GM12891 (cell line): ENCODE measurements at regions not wholly inside any gene's neighbourhood (a gene's known extent, or its start where the extent isn't known, plus 50 kb on each side); places are given as distances from the start of the nearest gene placed in this dataset.

Source experiments
- DNase-seq: peaks from one replicate; pipeline ENCODE4 v3.0.0; 2011; ENCODE audit warnings: low spot score; ENCODE audit not compliant: insufficient read length
- FAIRE-seq: peaks from 2 replicates; lab custom pipeline; 2011; peaks lifted over from hg19 to GRCh38; lab: Jason Lieb, UNC
- PAX5 ChIP-seq: IDR thresholded peaks from 2 replicates; pipeline ENCODE4 v1.6.1; 2011; ENCODE audit warnings: low read length, moderate library complexity, mild to moderate bottlenecking; ENCODE audit not compliant: insufficient read depth, severe bottlenecking
- POLR2A ChIP-seq: IDR thresholded peaks from 2 replicates; pipeline ENCODE4 v1.6.1; 2011; ENCODE audit warnings: low read depth, low read length, control low read depth
- POLR2AphosphoS5 ChIP-seq: IDR thresholded peaks from 2 replicates; pipeline ENCODE4 v1.6.1; 2011; ENCODE audit warnings: low read depth, low read length, control low read depth
- POU2F2 ChIP-seq: IDR thresholded peaks from 2 replicates; pipeline ENCODE4 v1.6.1; 2011; ENCODE audit warnings: low read depth, mild to moderate bottlenecking, control low read depth, low read length, moderate library complexity
- SPI1 ChIP-seq: IDR thresholded peaks from 2 replicates; pipeline ENCODE4 v1.6.1; 2011; ENCODE audit warnings: low read depth, low read length, control low read depth
- TAF1 ChIP-seq: IDR thresholded peaks from 2 replicates; pipeline ENCODE4 v1.6.1; 2011; ENCODE audit warnings: low read depth, low read length, control low read depth

DNA sequence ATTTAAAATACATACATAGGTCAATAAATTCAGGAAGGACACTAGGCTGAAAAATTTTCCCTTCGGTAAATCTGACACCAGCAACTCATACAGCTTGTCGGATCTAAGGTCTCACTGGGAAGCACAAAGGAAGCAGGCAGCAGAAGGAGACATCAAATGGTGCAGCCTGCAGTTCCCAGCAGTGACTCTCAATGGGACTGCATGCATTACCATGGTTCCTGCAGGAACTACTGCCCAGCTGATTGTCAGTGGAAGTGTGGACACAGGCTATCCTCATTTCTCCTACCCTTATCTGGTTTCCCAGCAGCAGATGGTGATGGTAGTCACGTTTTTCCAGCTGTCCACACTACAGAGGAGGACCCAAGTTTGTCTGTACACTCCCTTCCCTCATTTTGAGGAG is 113.3 kb downstream of the PPP1R2C start:
- DNase-seq (no peak), FAIRE-seq (no peak)
- TF ChIP-seq POLR2A (no peak), POLR2AphosphoS5 (no peak), POU2F2 (no peak), TAF1 (no peak), SPI1 (no peak), PAX5 (no peak)

DNA sequence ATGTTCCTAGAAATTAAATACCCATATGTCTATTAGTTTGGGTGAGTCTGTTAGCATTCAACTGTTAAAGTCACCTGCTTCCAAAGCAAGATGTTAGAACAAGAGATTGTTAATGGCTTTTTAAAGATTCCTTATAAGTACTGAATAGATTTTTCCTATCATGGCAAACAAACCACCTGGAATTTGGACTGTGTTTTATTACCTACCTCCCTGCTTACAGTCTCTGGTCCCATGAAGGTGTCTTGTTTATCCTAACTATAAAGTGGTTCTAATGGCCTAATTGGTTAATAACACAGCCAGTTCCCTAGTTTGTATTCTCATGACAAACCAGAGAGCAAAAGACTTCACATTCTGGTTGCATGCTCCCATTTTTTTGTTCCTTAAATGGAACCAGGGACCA is 149.5 kb downstream of the PPP1R2C start:
- FAIRE-seq: no peak
- no peak for TF ChIP-seq SPI1
- no peak for TF ChIP-seq POLR2AphosphoS5
- no peak for DNase-seq

DNA sequence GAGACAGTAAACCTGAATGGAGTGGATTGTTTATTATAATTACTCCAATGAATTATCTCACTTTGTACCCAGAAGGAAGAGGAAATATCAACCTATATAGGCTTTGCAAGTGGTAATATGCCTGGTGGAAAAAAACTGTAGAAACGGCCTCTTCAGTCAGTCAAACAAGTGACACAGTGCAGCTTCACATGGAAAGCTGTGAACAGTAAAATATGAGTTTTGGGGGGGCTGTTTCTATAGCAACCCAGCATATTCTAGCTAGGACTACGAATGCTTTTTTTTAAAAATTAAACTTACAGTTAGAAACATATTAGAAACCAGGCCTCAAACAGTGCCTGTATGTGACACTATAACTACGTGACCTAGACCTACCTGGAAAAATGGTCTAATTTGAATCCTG is 150.1 kb downstream of the PPP1R2C start:
- DNase-seq: no peak

DNA sequence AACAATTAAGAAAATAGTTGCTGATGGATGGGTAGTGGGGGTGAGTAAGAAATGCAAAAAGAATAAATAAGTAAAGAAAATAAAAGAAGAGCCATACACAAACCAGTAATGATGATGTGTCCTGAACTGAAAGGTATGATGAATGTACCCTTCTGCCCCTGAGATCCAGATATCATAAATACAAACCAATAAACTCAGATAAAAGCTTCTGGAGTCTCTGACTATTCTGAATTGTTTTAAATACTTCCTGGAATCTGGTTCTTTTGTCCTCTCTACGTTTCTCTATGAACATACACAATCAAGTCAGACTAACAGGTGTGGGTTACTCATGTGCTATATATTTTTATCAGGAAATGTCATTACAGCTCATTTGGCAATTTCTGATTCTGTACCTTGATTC is 153.4 kb downstream of the PPP1R2C start:
- no peak for DNase-seq
- no peak for TF ChIP-seq PAX5
- no peak for TF ChIP-seq SPI1
- no peak for TF ChIP-seq POLR2AphosphoS5
- TF ChIP-seq POLR2A: no peak
- no peak for TF ChIP-seq TAF1
- no peak for TF ChIP-seq POU2F2
- FAIRE-seq: no peak

More for the DNA sequence above, 150.1 kb downstream of the PPP1R2C start:
- no peak for FAIRE-seq
- no peak for TF ChIP-seq SPI1
- no peak for TF ChIP-seq PAX5
- TF ChIP-seq TAF1: no peak
- TF ChIP-seq POLR2A: no peak
- no peak for TF ChIP-seq POLR2AphosphoS5
- TF ChIP-seq POU2F2: no peak

DNA sequence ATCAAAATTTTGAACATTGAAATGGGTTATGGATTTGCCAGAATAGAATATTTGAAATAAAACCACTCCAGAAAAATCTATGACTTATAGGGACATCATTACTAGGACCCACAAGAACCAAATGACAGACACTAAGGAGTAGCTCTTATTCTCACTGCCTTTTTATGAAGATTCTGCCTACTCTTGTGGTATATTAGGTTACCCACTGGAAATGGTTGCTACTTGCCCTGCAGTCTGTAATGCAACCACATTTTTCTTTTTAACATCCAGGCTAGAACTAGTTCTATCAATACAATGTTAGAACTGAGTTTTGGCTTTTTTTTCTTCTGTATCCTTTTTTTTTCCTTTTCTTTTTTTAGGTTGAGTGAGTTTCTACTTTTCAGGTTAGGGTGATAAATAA is 158.9 kb downstream of the PPP1R2C start:
- DNase-seq (no peak), FAIRE-seq (no peak)
- TF ChIP-seq SPI1 (no peak), POU2F2 (no peak), PAX5 (no peak), POLR2A (no peak), TAF1 (no peak), POLR2AphosphoS5 (no peak)

DNA sequence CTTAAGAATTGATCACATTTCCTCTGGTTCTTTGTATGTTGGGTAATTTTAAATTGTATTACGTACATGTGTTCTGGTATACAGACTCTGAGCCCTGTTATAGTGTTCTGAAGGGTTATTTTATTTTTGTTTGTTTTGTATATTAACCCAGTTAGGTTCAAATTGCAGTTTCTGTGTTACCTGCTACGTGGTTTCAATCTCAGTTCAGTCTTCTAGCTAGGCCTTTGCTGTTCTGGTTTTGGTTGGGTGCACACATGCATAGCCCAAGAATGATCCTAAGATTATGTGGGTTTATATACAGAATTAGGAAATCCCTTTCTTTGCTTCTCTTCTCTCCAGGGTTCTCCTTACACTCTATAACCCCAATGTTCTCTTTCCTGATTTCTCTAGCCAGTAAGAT is 161.0 kb downstream of the PPP1R2C start:
- FAIRE-seq (no peak), DNase-seq (no peak)
- TF ChIP-seq POLR2A (no peak), SPI1 (no peak), TAF1 (no peak), POLR2AphosphoS5 (no peak), PAX5 (no peak), POU2F2 (no peak)

DNA sequence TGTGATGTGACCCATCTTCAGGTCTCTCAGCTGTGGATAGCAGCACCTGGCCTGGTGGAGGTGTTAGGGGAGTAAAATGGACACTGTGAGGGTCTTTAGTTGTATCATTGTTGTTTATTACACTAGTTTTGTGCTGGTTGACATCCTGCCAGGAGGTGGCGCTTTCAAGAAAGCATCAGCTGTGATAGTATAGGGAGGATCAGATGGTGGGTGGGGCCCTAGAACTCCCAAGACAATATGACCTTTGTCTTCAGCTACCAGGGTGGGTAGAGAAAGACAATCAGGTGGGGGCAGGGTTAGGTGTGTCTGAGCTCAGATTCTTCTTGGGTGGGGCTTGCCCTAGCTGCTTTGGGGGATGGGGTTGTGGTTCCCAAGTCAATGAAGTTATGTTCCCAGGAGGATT is 162.8 kb downstream of the PPP1R2C start:
- no peak for DNase-seq
- no peak for FAIRE-seq

DNA sequence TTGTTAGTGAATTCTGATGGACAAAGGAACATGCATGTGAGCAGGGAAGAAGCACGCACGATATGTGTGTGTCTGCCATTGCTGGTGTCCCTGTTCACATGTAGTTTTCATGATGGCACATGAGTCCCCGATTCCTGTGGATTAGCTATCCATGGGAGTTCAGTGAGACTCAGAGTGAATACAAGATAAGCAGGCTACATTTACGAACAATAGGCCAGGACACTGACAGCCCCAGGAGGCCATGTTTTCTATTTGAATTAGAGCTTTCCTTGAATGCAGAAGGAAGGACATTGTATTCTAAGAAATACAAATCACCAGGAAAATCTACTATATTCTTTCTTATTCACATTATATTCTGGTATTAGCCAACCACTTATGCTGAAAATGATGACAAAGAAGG is 171.4 kb downstream of the PPP1R2C start:
- no peak for DNase-seq
- no peak for TF ChIP-seq PAX5
- TF ChIP-seq POLR2A: no peak
- TF ChIP-seq TAF1: no peak
- no peak for TF ChIP-seq POLR2AphosphoS5
- TF ChIP-seq POU2F2: no peak
- TF ChIP-seq SPI1: no peak
- FAIRE-seq: no peak

More for the DNA sequence above, 162.8 kb downstream of the PPP1R2C start:
- TF ChIP-seq POLR2AphosphoS5 (no peak), PAX5 (no peak), POU2F2 (no peak), TAF1 (no peak), SPI1 (no peak), POLR2A (no peak)

DNA sequence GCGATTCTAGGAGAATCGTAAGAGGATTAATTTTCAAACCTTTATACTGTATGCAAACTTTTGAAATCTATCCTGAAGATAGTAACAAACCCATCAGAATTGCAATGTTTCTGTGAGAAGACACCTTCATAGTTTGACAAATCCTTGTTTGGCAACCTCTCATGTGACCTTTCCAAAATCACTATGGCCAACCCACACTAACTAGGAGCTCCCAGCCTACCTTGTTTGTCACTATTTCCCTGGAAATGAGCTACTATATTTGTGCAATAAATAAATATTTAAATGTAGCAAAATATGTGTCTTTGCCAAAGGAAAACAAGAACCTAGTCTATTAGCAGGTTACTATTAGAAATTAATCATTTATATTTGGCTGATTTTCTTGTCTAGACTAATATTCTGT is 173.7 kb downstream of the PPP1R2C start:
- FAIRE-seq (no peak), DNase-seq (no peak)
- TF ChIP-seq POLR2A (no peak), POU2F2 (no peak), PAX5 (no peak), TAF1 (no peak), SPI1 (no peak), POLR2AphosphoS5 (no peak)

DNA sequence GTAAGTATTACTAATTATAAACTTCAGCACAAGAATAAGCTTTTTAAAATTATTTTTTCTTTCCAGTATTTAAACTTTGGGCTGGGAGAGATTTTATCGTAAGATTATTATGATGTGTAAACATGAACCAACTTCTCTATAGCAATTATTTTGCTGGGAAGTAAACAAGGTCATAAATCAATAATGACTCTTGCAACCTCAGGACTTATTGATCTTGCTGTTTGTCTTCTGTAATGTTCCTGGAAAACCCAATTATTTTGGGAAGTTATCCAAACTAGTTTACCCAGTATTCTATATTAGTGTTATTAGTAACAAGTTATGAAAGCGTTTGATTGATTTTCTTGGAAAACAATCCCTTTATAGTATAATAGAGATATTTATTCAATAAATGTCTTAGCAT is 174.9 kb downstream of the PPP1R2C start:
- no peak for TF ChIP-seq POU2F2
- TF ChIP-seq TAF1: no peak
- no peak for TF ChIP-seq POLR2A
- TF ChIP-seq SPI1: no peak
- TF ChIP-seq POLR2AphosphoS5: no peak
- TF ChIP-seq PAX5: no peak
- FAIRE-seq (no peak), DNase-seq (no peak)

DNA sequence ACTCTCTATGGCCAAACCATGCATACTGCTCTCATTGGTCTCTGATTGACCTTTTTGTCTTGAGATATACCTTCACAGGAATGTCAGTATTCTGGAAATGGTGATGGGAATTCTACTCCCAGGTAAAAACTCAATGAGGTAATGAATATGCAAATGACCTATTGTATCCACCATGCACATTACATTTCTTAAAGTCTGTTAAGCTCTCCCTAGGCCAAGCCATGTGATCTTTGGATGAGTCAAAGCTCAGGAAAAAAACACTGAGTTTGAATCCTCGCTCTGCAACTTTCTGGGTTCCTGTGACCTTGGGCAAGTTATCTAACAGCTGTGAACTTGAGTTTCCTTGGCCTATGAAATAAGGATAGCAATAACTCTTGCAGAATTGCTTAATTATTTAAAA is 175.4 kb downstream of the PPP1R2C start:
- FAIRE-seq: no peak
- no peak for DNase-seq
- no peak for TF ChIP-seq TAF1
- no peak for TF ChIP-seq POLR2A
- no peak for TF ChIP-seq PAX5
- no peak for TF ChIP-seq POU2F2
- no peak for TF ChIP-seq SPI1
- TF ChIP-seq POLR2AphosphoS5: no peak
